ENCODE measurements at regions not wholly inside any gene's neighbourhood (a gene's known extent, or its start where the extent isn't known, plus 50 kb on each side); places are given as distances from the start of the nearest gene placed in this dataset.

- no peak for DNase-seq
These were observed 256.4 kb downstream of the MEIS1 start for GRCh38 chr2:66691031-66691965.

GRCh38 chr2:66692521-66693054 lies 257.7 kb downstream of the MEIS1 start:
- DNase-seq, result no peak

DNA sequence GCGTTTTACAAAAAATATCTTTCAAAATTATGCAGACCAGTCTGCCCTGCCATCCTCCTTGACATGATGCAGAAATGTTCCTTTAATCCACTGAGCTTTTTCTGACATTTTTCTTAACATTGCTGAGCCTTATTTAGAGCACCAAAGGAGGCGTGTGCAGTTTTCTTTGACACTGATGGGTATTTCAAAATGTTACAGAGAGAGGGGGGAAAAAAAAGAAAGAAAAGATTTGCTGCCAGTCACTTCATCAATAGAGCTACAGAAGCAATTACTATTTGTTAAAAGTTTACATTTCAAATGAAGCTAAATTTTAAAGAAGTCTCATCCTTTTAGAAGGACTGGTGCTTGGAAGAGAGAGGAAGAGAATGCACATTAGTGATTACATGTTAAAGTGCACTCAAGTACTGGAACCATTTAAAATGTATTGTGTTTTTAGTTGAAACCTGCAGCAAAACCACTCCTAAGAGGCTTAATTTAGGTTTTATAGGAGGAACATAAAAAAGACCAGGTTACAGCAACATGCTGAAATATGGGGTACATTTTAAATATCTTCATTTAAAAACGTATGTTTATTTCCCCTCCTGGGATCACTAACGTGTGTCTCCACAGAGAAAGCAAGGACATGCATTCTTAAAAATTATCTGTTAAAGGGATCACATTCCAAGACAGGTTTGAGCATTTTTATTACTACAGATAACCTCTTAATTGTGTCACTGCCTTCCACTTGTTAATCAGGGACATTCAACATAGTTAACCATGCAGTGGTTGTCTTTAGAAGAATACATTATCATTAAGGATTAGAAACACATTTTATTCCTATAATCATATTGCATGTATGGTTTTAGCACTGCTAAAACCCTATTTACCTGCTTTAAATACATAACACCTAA lies 258.4 kb downstream of the MEIS1 start:
- DNase-seq, result no peak

- DNase-seq, result no peak
These were observed 259.3 kb downstream of the MEIS1 start for GRCh38 chr2:66694087-66694860.

DNA sequence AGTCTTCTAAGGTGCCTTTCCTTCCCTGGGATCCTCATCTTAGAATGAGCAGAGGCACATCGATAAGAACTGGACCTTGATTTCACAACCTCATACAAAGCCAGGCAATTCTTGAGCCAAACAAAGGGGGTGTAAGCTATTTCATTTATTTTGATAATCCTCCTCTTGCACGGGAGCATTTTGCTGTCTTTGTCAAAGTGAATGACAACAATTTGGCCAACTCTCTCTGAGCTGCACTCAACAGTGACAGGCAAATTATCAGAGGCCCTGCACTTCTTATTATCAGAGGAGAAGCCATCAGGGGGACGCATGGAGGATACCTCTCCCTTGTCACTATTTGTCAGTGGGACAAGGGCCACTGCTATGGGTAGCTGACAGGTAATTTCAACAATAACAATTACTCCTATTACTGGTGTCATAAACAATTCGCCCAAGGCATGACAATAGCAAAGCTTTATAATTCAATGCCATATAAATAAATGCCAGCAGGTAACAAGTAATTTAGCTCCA lies 260.4 kb downstream of the MEIS1 start:
- no peak for DNase-seq

DNA sequence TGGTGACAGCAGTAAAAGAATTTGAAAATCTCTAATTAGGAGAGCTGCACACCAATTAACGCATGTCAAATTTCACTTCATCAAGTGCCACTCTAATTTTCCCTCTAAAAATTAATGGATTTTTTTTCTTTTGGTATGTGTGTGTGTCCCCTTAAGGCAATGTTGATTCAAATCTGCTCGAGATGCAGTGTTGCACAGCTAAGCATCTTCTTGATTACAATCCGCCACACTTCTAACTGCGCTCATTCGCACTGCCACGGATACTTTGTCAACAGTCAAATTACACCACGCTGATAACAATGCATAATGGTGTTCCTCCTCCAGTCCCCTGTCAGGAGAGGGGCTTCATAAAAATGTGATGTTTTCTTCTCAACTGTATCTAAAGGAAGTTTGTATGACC lies 261.4 kb downstream of the MEIS1 start:
- DNase-seq, result no peak

DNA sequence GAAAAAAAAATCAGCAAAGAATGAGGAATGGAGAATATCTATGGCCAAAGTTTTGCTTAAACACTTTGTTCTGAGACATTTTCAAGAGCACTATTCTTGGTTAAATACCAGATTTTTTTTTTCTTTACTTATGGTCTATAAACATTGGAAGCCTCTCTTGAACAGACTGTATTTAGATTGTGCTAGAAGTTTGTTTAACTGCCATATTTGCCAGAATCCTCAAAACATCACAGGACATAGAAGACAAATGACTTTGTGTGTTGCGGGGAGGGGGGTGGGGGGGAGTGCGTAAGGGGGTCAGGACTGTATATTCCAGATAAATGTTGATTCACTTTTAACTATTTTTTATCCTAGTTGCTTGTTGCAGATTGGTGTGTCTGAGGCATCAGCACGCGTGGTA lies 262.0 kb downstream of the MEIS1 start:
- no peak for DNase-seq

DNA sequence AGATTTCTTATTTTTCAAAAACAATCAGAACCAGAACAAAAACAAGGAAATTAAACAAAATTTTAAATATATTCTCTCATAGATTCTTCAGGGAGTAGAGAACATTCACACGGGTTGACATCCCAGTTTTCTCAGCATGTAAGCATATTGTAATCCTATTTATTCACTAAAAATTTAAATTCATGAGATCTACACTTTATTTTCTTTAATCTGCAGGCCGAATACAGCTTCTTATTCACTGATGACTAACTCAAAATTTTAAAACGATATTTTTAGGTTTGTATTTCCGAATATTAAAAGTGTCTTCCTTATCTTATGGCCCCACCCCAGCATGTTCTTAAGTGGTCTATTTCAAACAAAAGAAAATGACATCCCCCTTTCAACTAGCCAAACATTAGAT lies 262.4 kb downstream of the MEIS1 start:
- no peak for DNase-seq

- no peak for DNase-seq
These were observed 263.2 kb downstream of the MEIS1 start for GRCh38 chr2:66698091-66698490.

- DNase-seq, result no peak
These were observed 263.8 kb downstream of the MEIS1 start for GRCh38 chr2:66698576-66699239.

DNA sequence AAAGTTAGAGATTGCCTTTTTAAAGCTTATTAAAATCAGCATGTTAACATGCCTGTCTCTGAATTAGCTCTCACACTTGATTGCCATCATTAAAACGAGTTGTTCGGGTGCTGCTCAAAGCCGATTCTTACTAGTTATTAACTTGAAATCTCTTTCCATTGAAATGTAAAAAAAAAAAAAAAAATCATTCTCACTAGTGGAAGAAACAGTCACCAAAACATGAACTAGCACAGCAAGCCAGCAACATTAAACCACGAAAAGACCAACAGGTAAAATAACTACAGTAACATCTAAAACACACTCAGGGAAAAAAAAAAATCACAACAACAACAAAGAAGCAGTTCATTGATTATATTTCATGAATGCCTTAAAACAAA lies 264.5 kb downstream of the MEIS1 start:
- DNase-seq, result no peak

GRCh38 chr2:66699793-66700676 lies 265.1 kb downstream of the MEIS1 start:
- DNase-seq, result peak in 7 of 56 donors; percentile 1 to 52 (median 15)

- DNase-seq, result no peak
These were observed 265.7 kb downstream of the MEIS1 start for GRCh38 chr2:66700677-66701066.

DNA sequence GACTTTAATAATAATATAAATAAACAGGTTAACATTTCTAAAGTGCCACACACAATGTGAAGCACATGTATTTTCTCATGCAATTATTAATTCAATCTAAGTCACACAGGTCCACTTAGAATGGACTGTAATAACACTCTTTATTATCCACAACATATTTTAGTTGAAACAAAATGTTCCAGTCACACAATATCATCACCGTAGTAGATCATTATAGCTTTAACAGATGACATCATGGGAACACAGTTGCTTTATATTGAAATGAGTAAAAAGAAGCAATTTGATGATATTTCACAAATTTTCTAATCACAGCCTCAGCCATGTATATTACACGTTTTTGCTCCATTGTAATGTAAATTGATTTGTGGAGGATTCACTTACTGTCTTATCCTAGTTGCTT lies 266.3 kb downstream of the MEIS1 start:
- no peak for DNase-seq

- DNase-seq, result no peak
These were observed 266.7 kb downstream of the MEIS1 start for GRCh38 chr2:66701656-66702055.

GRCh38 chr2:66702301-66702700 lies 267.4 kb downstream of the MEIS1 start:
- DNase-seq, result no peak

DNA sequence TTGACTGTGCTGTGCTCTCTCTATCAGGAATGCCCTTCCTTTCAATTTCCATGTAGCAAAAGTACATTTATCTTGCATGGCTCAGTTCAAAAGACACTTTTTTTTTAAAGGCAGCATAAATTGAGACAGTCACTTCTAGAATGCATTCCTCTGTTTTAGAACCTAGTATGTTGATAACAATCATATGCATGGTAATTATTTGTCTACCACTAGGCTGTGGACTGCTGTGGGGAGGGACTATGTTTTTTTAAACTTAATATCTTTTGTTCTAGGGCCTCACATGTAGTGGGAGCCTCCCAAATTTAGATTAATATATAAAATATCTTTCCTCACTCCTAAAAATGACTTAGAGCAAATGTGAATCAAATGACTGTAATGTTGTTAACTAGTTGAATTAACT lies 269.9 kb downstream of the MEIS1 start:
- DNase-seq, result no peak

- DNase-seq, result no peak
These were observed 279.7 kb downstream of the MEIS1 start for GRCh38 chr2:66714610-66715009.

GRCh38 chr2:66717218-66717905 lies 282.4 kb downstream of the MEIS1 start:
- no peak for DNase-seq

All from amygdala (tissue), 56 donors.